ENCODE measurements at regions not wholly inside any gene's neighbourhood (a gene's known extent, or its start where the extent isn't known, plus 50 kb on each side); places are given as distances from the start of the nearest gene placed in this dataset.
"Not testable (repeated sequence)": the region's sequence is repeated elsewhere in the genome, so short reads cannot be mapped to it uniquely, and the experiment has no call there.

DNA sequence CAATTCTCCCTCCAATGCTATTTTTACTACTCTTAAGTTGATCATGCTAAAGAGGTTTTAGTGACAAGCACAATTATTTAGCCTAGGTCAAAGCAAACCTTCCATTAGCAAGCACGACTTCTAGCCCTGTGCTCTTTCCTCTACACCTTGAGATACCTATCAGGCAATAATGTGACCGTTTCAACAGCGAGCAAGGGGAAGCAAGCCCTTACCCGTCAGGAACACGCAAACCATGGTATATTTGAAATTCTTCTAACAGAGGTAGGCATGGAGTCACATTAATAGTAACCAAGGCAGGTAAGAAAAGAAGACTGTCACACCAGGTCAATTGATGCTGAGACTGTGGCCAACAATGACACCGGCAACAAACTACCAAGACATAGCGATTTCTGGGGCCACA is 68.9 kb upstream of the VGLL4 start:
- no peak for DNase-seq (ENCODE audit: low read depth)

DNA sequence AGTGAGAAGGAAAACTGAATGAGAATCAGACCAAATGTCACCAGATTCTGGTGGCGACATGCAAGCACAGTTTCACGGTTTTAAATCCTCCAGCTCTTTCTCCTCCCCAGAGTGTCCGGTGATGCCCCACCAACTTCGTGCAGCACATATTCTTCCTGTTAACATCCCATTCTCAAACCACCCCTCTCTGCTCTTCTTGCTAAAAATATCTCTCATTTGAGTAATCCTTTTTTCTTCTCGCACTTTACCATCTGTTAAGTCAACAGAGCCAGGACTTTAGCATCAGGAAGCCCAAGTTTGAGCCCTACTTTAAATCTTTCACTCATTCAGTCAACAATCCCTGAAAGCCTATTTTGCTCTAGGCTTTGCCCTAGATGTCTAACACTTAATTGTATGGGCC is 68.2 kb upstream of the VGLL4 start:
- DNase-seq (ENCODE audit: low read depth) = no peak

DNA sequence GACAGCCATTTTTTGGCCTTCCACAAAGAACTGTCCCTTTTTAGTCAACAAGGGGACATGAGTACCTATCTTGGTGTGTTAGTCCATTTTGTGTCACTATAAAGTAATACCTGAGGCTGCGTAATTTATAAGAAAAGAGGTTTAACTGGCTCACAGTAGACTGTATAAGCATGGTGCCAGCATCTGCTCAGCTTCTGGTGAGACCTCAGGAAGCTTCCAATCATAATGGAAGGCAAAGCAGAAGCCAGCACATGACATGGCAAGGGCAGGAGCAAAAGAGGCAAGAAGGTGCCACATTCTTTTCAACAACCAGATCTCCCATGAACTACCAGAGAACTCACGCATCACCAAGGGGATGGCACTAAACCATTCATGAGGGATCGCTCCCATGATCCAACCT is 66.1 kb upstream of the VGLL4 start:
- no peak for DNase-seq (ENCODE audit: low read depth)

DNA sequence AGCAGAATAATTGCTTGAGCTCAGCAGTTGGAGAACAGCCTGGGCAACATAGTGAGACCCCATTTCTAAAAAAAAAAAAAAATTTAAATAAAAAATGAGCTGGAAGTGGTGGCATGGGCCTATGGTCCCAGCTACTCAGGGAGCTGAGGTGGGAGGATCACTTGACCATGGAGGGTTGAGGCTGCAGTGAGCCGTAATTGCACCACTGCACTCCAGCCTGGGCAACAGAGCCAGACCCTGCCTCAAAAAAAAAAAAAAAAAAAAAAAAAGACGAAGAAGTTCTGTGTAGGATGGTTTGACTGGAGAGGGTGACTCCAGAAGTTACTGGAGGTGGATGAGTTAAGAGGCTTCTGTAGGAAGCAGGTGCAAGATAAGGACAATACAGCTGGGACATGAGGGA is 63.4 kb upstream of the VGLL4 start:
- not testable (repeated sequence) for DNase-seq (ENCODE audit: low read depth)

DNA sequence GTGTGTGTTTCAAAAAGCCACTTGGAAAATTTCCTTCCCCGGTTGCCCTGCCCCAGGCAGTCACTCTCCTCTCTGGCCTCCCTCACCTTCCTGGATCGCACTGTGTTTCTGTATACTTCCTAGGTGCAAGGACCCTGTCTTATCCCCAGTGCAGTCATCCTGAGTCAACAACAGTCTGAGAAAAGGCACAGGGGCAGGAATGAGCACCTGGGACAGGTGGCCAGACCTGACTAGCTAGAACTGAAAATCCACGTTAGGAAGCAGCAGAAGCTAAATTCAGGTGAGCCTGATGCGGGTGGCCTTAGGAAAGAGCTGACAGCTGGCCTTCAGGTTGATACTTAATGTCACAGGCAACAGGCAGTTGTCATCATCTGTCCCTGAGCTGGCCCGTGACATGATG is 62.9 kb upstream of the VGLL4 start:
- no peak for DNase-seq (ENCODE audit: low read depth)

DNA sequence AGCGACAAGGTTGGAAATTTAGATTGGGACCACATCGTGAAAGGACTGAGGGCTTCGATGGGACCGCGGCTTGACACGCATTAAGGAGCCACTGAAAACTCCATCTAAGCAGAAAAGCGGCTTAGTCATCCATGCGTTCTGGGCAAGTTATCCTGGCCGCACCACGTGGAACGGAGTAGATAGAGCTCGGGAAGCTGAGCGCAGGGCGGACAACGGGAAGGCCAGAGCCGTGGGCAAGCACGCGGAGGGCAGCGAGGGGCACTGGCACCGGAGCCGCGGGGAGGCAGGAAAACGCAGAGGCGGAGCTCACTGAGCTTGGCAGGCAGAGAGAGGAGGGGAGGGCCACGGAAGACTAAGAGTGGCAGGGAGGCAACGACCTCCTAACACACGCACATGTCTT is 61.3 kb upstream of the VGLL4 start:
- no peak for DNase-seq (ENCODE audit: low read depth)

DNA sequence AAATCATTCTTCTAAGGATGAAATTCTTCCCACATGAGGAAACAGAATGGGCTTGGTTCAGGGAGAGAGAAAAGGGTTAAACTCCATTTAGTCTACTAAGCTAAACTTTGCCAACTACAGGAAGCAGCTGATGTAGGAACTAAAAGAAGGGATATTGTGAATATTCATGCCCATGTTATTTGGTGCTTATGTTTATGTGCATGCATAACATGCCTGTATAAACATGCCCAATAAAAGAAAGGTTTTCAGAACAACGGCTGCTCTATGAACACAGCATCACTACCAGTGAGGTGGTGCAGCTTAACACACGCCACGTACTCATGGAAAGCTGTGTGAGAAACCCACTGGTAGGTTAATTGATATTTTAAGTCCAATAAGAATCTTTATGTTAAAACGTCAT is 59.4 kb upstream of the VGLL4 start:
- no peak for DNase-seq (ENCODE audit: low read depth)

DNA sequence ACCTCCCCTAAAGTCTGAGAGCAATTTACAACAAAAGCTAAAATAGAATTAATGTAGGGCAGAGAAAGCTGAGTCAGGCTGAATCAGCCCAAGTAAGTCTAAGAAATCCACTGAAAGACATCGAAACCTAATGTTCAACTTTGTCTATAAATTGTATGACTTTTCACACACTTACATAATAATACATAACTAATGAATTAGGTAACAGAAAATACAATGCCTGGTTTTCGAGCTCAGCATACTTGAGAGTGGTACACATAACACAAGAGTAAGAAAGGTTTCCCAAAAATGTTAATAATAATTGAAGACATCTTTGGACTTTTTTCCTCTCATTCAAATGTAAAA is 55.3 kb upstream of the VGLL4 start:
- DNase-seq (ENCODE audit: low read depth) = peak; percentile 36

DNA sequence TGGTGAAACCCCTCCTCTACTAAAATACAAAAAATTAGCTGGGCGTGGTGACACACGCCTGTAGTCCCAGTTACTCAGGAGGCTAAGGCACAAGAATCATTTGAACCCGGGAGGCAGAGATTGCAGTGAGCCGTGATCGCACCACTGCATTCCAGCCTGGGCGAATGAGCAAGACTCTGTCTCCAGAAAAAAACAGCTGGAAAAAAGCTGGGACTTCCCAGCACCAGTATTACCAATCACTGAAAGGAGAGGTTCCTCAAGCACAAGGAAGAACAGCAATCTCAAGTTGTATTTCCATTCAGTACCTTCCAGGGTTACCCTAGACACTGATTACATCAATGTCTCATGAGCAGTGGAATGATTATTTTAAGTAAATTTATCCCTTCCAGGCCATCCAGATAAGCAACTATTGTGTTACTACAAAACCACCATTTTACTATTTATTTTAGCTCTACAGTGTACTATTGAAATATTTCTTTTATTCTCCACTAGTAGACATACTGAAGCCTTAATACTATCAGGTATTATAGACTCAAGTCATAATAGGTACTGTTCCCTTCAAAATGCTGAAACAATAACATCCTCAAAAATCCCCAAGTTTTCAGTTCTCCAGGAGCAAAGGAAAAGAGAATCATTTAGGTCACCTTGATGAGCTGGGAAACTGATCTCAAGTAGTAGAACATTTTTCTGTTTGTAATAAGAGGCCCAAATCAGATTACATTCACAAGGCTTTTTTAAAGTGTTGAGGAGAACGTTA is 54.8 kb upstream of the VGLL4 start:
- DNase-seq (ENCODE audit: low read depth) = no peak

DNA sequence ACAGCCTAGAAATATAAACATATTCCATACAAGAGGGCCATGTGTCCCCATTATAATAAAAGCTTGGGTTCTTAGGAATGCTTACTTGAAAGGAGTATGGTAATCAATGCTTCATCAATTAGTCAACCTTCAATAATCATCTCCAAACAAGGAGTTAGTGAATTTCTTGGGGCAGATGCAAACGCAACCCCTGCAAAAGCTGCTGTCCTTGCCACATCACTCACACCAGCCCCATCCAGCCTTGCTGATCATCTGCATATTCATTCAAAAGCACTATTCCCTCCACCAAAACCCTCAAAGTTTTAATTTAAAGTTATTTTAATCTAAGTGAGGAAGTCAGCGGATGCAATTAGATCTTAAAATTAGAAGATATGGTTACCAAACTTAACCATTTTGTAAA is 54.0 kb upstream of the VGLL4 start:
- no peak for DNase-seq (ENCODE audit: low read depth)

DNA sequence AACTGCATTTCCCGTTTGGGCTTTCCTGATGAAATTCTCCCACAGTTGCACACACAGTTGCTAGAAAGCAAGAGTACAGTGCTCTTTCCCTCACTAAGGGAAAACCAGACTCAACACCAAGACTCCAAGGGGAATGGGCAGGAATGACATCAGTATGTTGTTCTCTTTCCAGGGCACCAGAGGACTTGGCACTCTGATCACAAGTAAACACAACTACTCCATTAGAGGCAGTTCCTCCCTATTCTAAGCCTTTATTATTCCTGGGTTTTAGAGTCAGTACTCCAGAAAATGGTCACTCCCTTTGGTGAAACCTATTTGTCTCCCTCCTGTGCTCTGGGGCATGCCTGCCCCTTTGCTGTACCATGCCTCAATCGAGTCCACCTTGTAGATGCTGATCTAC is 52.3 kb upstream of the VGLL4 start:
- DNase-seq (ENCODE audit: low read depth) = no peak

Measured in fibroblast of the conjunctiva (primary cell).